GM18508 (cell line): ENCODE measurements at regions not wholly inside any gene's neighbourhood (a gene's known extent, or its start where the extent isn't known, plus 50 kb on each side); places are given as distances from the start of the nearest gene placed in this dataset.

Source experiments
- ATAC-seq: cut with Tn5 transposase; IDR thresholded peaks from one replicate; pipeline ENCODE4 v1.9.1; 2021; ENCODE audit warnings: moderate number of reproducible peaks; ENCODE audit not compliant: insufficient read depth, unreplicated experiment

DNA sequence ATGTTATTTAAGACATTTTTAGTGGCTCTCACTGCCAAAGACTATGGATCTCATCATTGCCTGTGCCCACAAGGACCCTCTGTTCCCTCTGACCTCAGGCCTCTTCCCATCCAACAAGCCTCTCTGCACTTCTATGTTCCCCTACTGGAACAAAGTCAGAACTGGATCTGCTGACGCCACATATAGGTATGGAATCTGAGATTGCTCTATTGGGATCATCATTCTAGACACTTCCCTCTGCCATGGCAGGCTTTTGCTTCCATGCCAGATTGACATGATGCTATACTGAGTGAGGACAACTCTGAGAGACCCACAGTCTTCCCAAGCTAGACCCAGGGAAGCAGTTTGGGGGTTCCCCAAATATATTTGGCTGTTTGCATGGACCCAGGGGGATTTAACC, 76.0 kb upstream of the ZNF648 start:
- no peak for ATAC-seq

DNA sequence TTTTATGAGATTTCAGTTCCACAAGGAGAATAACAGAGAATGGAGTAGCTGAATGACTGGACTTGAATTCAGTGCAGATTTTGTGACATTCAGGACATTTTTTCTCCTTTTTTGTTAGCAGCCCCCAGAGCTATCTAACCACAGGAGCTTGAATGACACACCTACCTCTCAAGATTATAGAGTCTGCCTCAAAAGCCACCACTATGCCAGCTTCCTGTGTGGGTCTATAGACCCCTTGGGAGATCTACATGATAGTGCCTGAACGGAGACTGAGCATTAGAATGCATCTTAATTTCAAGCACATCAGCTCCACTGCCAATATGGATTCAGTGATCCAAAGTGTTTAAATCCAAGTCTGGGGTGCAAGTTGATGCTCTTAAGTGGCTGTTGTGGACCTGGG, 74.4 kb upstream of the ZNF648 start:
- no peak for ATAC-seq

DNA sequence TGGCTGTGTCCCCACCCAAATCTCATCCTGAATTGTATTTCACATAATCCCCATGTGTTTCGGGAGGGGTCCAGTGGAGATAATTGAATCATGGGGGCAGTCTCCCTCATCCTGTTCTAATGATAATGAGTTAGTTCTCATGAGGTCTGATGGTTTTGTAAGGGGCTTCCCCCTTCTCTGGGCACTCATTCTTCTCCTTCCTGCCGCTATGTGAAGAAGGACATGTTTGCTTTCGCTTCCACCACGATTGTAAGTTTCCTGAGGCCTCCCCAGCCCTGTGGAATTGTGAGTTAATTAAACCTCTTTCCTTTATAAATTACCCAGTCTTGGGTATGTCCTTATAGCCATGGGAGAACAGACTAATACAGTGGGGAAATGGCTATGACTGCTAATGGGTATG, 72.7 kb upstream of the ZNF648 start:
- no peak for ATAC-seq

DNA sequence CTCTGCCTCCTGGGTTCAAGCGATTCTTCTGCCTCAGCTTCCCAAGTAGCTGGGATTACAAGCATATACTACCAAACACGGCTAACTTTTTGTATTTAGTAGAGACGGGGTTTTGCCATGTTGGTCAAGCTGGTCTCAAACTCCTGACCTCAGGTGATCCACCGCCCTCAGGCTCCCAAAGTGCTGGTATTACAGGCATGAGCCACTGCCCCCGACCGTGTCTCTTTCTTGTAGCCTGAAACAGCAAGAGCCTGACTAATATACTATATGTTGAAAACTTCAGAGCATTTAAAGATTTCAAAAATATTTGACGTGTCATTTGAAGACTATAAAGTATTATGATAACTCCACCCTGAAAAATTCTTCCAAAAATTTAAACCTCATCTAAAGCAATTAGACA, 71.7 kb upstream of the ZNF648 start:
- no peak for ATAC-seq

DNA sequence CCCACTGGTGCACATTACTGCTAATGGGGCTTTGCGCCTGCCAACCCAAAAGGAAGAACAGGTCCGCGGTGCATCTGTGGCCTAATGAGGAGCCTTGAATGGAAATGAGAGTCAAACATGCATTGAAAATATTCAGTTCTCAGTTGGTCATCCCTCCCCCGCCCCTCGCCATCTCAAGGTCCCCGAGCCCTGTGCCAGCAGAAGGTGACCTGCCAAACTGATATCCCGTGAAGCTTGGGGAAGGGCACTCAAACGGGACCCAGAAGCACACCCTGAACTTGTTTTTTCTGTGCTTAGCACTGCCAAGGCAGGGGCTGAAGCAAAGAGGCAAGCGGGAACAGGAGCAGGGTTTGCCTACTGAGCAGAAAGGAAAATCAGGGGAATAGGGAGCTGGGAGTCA, 67.9 kb upstream of the ZNF648 start:
- ATAC-seq, result no peak

DNA sequence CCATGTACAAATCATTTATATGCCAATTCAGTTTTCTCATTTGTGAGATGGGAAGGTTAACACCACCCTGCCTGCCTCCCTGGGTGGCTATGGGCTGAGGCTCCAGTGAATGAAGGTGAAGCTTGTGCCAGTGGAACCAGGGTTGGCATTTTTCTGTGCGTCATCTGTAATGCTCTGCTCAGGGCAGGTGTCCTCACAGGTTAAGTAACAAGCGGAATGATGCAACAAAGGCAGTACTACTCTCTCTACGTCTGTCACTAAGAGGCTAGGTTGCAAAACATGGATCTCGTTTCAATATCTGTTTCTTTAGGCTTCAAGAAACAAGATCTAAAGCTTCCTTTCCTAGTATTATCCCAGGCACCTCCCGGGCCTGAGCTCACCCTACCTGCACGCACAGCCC, 67.0 kb upstream of the ZNF648 start:
- no peak for ATAC-seq

DNA sequence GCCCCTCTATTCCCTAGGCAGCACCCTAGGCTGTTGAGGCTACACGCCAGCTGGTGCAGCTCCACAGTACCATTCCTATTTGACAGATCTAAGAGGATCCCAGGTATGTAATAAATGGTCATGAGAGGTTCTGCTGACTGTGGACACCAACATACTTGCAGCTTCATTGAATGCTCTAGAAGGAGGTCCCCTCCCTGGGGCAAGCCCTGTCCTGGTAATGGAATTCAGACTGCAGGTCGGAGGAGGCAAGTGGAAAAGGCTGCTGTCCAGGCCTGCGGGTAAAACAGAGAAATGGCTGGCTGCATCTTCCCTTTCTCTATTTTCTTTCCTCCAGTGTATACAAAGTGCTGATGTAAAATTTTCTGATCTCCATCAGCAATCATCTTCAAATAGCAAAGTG, 66.1 kb upstream of the ZNF648 start:
- ATAC-seq, result no peak

DNA sequence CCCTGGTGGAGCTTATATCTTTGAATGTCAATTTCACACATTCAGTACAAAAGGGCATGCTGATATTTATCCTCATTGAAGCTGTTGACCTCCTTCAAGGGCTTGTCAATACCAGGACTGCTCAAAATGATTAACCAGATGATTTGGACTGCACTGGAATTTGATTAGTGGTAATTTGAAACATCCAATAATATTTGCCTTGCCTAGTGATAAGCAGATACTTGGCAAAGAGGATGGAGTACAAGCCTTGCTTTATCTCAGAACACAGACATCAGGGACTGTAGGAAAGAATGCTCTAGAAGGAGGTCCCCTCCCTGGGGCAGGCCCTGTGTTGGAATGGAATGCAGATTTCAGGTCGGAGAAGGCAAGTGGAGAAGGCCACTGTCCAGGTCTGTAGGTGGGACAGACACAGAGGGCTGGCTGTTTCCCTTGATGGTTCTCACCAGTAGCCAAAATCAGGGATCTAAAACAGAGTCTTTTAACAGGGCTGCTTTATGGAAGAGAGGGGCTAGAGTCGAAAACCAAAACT, 64.8 kb upstream of the ZNF648 start:
- ATAC-seq, result no peak

DNA sequence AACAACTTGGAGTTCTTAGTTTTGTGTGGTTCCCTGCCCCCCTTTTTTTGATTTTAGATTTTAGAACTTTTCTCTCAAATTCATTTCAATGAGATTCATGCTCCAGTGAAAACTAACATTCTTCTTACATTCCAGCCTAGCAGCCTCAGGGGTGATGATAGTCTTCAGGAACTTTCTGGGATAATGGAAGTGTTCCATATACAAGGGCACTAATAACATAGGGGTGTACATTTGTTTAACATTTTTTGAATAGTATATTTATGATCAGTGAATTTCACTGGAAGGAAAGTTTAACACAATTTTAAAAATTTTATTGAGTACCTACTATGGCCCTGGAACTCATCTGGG, 61.4 kb upstream of the ZNF648 start:
- no peak for ATAC-seq

DNA sequence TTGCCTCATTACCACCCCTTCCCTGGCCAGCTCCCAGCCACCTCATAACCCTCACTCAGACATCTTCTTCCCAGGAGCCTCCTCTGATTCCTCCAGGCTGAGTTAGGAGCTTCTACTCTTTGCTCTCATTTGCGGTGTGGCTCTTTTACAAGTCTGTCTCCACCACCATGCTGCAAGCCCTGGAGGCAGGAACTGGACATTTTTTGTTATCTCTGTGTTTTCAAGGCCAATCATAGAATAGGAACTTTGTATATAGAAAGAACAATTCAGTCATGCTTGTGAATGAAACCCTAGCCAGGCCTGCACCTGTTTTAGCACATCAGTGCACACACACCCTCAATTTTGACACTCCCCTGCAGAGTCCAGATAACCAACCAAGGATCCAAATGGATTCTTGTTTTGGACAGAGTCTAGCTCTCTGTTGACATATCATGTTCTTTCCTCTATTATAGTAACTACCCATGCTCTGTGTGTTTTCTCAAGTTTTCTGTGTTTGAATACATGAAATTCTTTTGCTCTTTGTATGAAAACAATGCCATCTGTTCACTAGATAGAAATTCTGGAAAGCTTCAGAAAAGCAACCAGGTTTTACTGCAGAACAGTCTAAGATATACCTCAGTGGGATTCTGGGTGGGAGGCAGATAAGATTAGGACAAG, 60.9 kb upstream of the ZNF648 start:
- no peak for ATAC-seq

DNA sequence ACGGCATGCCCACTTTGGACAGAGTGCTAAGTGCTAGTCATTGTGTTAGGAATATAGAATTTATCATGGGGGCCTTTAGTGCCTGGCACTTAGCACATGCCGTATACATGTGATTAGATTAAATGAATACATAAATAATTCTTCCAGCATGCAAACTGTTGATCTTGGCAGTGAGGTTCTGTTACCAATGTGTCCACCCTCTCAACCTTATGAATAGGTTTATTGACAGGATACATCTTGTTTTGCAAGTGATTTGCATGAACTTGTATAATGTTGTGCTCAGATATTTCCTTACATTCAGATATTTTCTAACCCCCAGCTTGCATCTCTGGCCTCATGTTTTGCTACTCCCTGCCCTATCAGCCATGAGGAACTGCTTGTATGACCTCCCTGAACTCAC, 60.3 kb upstream of the ZNF648 start:
- ATAC-seq, result no peak

DNA sequence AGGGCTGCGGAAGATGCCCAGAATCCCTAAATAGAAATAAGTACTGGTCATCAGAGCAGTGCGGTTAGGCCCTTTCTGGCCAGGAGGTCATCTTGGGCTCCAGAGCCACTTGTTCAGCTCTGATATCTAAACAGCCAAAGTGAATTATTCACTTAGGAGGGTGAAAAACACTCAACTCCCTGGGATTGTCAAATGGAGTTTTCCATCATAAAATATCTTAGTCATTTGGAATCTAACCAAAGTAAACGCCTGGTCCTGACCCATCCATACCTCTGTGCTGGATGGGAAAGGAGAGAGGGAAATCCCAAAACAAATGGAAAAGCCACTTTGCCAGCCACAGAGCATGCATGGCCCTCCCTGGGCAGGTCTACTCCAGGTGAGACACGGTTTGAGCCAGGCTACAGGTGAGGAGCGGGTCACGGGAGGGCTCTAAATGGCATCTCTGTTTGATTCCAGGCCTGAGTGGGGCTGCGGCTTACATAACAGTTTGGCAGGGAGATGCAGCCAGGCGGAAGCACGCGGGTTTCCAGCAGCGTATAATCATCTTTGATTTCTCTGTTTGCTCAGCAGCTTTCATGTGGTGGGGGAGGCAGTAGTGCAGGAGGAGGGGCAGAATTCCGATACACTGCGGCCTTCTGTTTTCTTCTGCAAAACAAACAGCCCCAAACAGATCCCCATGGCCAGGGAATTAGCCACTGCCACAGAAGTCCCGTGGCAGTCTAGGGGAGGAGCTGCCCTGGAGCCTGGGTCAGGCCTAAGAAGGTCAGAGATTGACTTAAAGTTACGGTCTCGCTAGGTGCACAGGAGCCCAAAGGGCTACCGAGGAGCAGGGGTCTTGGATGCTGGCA, 59.1 kb upstream of the ZNF648 start:
- no peak for ATAC-seq

DNA sequence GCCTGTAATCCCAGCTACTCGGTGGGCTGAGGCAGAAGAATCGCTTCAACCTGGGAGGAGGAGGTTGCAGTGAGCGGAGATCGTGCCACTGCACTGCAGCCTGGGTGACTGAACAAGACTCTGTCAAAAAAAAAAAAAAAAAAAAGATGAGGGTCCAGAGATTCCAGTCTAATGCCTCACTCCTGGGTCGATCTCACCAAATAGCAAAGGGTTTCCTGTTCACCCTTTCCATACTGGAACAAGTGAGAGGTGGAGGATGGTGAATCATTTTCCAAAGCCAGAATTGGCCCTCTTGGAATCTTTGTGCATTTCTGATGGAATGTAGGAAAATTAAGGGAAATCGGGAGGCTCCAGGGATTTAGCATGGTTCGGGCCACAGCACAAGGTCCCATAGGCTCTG, 58.1 kb upstream of the ZNF648 start:
- no peak for ATAC-seq

DNA sequence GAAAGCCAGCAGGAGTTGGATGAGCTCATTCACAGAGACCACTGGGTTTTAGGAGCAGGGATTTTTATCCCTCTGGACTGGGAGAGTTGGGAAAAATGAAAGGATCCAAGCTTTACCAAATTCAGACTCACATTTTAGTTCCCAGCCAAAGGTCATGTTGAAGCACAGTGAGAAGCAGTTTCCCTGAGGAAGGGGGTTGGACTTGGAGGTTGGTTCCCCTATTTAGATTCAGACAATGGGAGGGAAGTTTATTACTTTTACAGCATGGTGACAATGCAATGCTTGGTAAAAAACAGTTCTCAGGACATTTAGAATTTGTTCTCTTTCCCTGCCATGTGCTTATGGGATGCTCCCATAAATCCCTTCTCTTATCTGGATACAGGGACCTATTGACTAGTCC, 57.3 kb upstream of the ZNF648 start:
- no peak for ATAC-seq

DNA sequence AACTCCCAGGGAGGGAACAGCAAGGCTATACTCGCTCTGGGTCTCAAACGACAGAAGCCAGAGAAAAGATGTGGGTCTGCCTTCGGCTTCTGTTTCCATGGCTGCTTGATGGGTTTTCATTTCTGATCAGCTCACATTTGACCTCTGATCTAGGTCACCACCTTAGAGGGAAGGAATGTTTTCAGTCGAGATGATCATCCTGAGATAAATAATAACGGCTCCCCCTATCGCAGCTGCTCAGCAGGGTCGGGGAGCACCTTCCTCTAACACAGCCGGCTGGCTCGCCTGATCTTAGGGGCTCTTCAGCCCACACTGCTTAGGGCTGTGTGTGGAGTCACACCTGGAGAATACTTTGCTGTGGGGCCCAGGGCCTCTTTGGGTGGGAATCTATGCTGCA, 53.1 kb upstream of the ZNF648 start:
- ATAC-seq, result no peak

DNA sequence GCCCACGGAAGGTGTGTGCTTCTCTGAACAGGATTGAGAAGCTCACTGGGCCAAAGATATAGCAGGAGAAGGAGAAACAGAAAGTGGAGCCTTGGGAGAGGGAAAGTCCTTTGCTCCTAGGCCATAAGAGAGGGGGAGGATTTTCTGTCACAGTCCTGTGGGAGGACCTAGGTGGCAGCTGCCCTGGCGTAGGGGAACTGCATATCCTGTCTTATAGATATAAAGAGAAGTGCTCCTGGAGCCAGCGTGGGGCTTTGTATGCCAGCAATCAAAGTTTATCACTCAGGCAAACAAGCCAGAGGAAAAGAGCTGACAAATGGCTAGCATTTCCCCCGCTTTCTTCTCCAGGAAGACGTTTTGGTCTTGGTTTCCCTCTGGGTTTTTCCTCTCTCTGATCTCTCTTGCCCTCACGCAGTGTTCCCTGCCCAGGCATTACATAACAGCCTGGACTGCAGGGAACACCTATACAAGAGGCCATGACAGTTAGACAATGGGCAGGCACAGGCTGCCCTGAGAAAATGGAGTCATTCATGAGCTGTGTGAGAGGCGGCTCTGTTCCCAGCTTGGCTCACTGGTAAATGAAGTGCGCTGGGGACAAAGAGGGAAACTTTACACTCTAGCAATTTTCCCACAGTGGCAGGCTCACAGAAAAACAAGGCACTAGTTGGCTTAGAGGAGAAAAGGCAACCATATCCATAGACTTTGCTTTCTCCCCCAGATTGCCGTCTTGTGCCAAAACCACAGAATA, 52.5 kb upstream of the ZNF648 start:
- no peak for ATAC-seq

DNA sequence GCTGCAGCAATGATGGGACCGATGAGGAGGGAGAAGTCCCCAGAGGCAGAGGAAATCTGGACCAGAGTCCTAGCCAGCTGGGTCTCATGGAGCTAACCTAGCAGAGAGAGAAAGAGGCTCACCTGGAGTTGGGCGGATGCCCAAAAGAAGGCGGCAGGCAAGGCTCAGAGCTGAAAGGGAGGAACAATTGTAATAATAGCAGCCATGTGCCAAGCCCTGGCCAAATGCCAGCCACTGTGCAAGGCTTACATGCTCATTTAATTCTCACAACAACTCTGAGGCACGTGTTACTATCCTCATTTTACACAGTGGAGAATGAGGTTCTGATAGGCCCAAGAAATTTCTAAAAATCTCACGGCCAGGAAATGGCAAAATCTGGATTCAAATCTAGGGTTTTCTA, 50.0 kb upstream of the ZNF648 start:
- ATAC-seq, result no peak
